Kidney epithelial cell (primary cell): ENCODE measurements at regions not wholly inside any gene's neighbourhood (a gene's known extent, or its start where the extent isn't known, plus 50 kb on each side); places are given as distances from the start of the nearest gene placed in this dataset.

ENCODE experiments used
- DNase-seq: peaks from one replicate; pipeline ENCODE4 v3.0.0-alpha.2; 2010; ENCODE audit warnings: low read depth
- H3K27me3 ChIP-seq: 2 replicates; pipeline ENCODE4 v1.6.0; 2011; ENCODE audit warnings: low read length; ENCODE audit not compliant: control insufficient read depth, insufficient read depth
- H3K36me3 ChIP-seq: 2 replicates; pipeline ENCODE4 v1.5.1; 2011; ENCODE audit warnings: low read length; ENCODE audit not compliant: control insufficient read depth, insufficient read depth
- H3K4me3 ChIP-seq: 2 replicates; pipeline ENCODE4 v1.5.1; 2011; ENCODE audit warnings: low read depth, mild to moderate bottlenecking, control low read depth, low read length
- TF ChIP-seq, protein P1 (sequence below): IDR thresholded peaks from 2 replicates; pipeline ENCODE4 v1.5.1; 2011; ENCODE audit warnings: mild to moderate bottlenecking, moderate library complexity, low read length, control low read depth, inconsistent platforms; ENCODE audit not compliant: insufficient read depth, poor library complexity, severe bottlenecking

DNA sequence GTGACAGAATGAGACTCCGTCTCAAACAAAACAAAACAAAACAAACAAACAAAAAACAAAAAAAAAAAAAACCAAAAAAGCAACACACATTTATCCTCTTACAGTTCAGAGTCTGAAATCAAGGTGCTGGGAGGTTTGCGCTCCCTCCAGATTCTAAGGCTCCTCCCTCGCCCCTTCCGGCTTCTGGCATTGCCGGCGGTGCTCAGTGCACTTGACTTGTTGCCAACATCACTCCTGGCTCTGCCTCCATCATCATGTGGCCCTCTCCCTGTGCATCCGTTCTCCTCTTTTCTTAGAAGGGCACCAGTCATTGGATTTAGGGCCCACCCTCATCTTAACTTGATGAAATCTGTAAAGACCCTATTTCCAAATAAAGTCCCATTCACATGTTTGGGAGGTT lies 73.8 kb downstream of the RBFOX3 start:
- H3K4me3 ChIP-seq, result no peak overlapping the region
- peaks cover 4% of the 10 kb centered on the region for H3K27me3 ChIP-seq
- DNase-seq, result no peak
- no peaks in the 10 kb centered on the region for H3K36me3 ChIP-seq
- TF ChIP-seq, protein P1, sequence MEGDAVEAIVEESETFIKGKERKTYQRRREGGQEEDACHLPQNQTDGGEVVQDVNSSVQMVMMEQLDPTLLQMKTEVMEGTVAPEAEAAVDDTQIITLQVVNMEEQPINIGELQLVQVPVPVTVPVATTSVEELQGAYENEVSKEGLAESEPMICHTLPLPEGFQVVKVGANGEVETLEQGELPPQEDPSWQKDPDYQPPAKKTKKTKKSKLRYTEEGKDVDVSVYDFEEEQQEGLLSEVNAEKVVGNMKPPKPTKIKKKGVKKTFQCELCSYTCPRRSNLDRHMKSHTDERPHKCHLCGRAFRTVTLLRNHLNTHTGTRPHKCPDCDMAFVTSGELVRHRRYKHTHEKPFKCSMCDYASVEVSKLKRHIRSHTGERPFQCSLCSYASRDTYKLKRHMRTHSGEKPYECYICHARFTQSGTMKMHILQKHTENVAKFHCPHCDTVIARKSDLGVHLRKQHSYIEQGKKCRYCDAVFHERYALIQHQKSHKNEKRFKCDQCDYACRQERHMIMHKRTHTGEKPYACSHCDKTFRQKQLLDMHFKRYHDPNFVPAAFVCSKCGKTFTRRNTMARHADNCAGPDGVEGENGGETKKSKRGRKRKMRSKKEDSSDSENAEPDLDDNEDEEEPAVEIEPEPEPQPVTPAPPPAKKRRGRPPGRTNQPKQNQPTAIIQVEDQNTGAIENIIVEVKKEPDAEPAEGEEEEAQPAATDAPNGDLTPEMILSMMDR, result no peak

DNA sequence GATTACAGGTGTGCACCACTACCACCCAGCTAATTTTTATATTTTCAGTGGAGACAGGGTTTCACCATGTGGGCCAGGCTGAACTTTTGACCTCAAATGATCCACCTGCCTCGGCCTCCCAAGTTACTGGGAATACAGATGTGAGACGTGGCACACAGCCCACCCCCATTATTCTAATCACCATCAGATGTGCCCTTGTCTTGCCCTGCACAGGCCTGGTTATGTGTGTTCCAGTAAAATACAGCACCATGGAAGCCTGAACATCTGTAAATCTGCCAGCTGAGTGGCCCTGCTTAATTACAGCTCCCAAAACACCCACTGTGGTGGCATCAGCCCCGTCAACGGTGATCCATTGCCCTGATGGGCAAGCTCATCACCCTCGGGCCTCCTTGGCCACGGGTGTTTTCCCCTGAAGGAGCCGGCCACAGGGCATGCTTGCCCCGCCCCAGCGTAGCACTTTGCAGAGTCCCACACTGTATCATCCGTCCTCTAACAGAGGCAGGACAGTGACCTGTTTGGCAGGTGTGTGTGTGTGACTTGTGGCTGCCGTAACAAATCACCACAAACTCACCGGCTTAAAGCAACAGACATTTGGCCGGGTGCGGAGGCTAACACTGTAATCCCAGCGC lies 74.5 kb downstream of the RBFOX3 start:
- no peaks in the 10 kb centered on the region for H3K36me3 ChIP-seq

DNA sequence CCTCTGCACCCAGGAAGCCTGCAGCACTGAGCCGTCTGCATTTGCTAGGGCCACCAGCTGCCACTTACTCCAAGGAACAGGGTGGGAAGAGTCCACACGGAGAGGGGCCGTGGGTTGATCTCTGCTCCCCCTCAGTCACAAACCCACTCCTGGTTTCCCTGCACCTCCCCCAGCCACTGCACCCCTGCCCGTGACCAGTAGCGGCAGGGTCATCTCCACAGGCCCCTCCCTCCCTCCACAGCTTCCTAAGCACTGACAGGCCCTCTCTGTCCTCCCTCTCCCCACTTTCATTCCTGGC lies 75.2 kb downstream of the RBFOX3 start:
- H3K36me3 ChIP-seq, result no peaks in the 10 kb centered on the region
- TF ChIP-seq, protein P1, result no peak
- peaks cover 9% of the 10 kb centered on the region for H3K27me3 ChIP-seq
- no peak overlapping the region for H3K4me3 ChIP-seq
- no peak for DNase-seq

More for the DNA sequence above, 74.5 kb downstream of the RBFOX3 start:
- DNase-seq, result no peak
- no peak overlapping the region for H3K4me3 ChIP-seq
- peaks cover 9% of the 10 kb centered on the region for H3K27me3 ChIP-seq
- TF ChIP-seq, protein P1, result no peak

DNA sequence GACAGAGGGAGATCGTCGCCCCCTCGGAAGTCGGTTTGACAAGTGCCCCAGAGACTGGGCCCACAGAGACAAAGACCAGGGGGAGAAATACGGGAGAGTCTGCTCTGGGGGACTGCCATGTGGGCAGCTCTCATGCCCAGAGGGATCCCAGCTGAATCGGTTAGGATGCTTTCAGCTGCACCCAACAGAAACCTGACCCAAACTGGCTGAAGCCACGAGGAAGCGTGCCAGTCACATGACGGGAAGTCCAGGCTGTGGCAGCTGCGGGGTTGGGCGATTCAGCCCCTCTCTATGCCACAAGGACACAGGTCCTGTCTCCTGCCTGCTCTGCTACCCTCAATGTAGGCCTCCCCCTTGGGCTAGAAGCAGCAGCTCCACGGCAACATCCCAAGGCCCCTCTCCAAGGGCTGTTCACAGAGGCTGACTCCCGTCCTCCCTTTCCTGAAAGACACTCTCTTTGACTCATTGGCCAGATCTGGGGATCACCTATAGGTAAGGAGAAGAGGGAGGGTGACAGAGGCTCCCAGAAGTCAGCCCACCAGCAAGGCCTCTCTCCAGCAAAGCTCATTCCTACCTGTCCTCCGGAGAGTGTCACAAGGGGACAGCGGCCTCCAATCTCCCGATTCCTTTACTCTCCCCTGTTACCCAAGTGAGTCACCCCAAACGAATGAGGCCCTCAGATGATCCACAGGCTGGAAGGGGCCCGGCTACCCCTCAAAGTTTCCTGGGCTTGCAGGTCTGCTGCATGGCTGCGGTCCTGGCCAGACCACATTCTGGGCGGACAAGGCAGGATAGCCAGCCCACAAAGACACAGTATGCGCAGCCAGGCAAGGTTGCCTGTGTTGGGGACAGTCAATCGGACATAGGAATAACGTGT lies 75.8 kb downstream of the RBFOX3 start:
- no peaks in the 10 kb centered on the region for H3K36me3 ChIP-seq
- peaks cover 9% of the 10 kb centered on the region for H3K27me3 ChIP-seq
- DNase-seq, result no peak
- TF ChIP-seq, protein P1, result no peak
- H3K4me3 ChIP-seq, result no peak overlapping the region

DNA sequence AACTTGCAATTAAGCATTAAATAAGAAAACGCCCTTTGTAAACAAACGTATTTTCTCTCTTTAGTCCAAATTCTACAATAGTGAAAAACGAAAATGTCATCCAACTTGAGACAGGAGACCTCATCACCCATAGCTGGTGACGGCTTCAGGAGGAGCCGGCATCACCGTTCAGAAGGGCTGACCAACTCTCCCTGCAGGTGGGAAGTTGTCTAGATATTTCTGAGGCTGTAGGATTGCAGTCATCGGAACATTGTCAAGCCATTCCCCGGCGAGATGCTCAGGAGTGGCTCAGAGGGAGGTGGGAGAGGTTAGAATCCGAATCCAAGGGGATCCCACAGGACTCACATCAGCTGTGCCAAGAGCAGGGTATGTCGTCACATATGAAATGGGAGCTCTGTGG lies 76.7 kb downstream of the RBFOX3 start:
- no peak for DNase-seq
- Histone ChIP-seq H3K27me3 (peaks cover 9% of the 10 kb centered on the region), H3K4me3 (no peak overlapping the region), H3K36me3 (no peaks in the 10 kb centered on the region)
- TF ChIP-seq, protein P1, result no peak
